HL-60 (cell line): ENCODE measurements at regions not wholly inside any gene's neighbourhood (a gene's known extent, or its start where the extent isn't known, plus 50 kb on each side); places are given as distances from the start of the nearest gene placed in this dataset.

Experiments used
- DNase-seq, 2 experiments: peaks; one replicate each; pipeline ENCODE4 v3.0.0-alpha.2; 2010 to 2020; ENCODE audit warnings: low read depth in 1 of 2, low spot score in 1 of 2
- H3K27ac ChIP-seq: fragments of 250-450 bp; sonication (Bioruptor Pico); replicated peaks from 2 replicates; pipeline ENCODE4 v1.5.1; 2020; ENCODE audit warnings: mild to moderate bottlenecking, moderate library complexity
- H3K27me3 ChIP-seq: fragments of 250-450 bp; sonication (Bioruptor Pico); 2 replicates; pipeline ENCODE4 v1.5.1; 2021; ENCODE audit warnings: mild to moderate bottlenecking, moderate library complexity; ENCODE audit not compliant: insufficient read depth, poor library complexity, severe bottlenecking
- H3K4me3 ChIP-seq: replicated peaks from 2 replicates; pipeline ENCODE4 v1.5.1; 2011; ENCODE audit warnings: mild to moderate bottlenecking, control low read depth, low read length; ENCODE audit not compliant: insufficient read depth
- GABPA ChIP-seq: IDR thresholded peaks from 2 replicates; pipeline ENCODE4 v1.6.1; 2012; ENCODE audit warnings: low read depth
- POLR2AphosphoS5 ChIP-seq: IDR thresholded peaks from 2 replicates; pipeline ENCODE4 v1.6.1; 2012; ENCODE audit warnings: low read depth
- SPI1 ChIP-seq: IDR thresholded peaks from 2 replicates; pipeline ENCODE4 v1.6.1; 2012; ENCODE audit warnings: low read depth, mild to moderate bottlenecking, borderline replicate concordance
- TF ChIP-seq, protein P1 (sequence below): IDR thresholded peaks from one replicate; pipeline ENCODE4 v1.5.1; 2011; ENCODE audit warnings: low read length, control low read depth, inconsistent platforms; ENCODE audit not compliant: insufficient read depth
- TF ChIP-seq, protein P2 (sequence below): IDR thresholded peaks from 2 replicates; pipeline ENCODE4 v1.6.1; 2012; ENCODE audit warnings: low read depth; ENCODE audit not compliant: insufficient replicate concordance

DNA sequence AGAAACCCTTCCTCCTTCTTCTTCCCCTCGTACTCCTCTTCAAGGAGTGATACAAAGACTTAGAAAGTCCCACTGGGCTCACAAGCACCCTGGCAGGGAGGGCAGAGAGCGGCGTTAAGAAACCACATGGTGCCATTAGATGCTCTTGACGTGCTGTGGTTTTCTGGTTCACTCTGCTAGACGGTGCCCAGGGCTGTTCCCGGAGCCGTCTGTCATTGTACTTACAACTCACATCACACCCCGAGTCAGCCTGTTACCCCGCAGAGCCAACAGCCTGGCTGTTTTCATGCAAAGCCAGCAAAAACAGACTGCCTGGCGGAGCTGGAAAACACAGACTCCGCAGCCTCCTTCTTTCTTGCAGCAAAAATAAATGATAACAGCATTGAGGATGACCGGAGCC lies 232.6 kb upstream of the TBX3 start:
- DNase-seq, result no peak
- Histone ChIP-seq H3K4me3 (no peak overlapping the region), H3K27me3 (peaks cover 3% of the 10 kb centered on the region), H3K27ac (no peak overlapping the region)
- TF ChIP-seq, protein P1, sequence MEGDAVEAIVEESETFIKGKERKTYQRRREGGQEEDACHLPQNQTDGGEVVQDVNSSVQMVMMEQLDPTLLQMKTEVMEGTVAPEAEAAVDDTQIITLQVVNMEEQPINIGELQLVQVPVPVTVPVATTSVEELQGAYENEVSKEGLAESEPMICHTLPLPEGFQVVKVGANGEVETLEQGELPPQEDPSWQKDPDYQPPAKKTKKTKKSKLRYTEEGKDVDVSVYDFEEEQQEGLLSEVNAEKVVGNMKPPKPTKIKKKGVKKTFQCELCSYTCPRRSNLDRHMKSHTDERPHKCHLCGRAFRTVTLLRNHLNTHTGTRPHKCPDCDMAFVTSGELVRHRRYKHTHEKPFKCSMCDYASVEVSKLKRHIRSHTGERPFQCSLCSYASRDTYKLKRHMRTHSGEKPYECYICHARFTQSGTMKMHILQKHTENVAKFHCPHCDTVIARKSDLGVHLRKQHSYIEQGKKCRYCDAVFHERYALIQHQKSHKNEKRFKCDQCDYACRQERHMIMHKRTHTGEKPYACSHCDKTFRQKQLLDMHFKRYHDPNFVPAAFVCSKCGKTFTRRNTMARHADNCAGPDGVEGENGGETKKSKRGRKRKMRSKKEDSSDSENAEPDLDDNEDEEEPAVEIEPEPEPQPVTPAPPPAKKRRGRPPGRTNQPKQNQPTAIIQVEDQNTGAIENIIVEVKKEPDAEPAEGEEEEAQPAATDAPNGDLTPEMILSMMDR, result no peak
- TF ChIP-seq, protein P2, sequence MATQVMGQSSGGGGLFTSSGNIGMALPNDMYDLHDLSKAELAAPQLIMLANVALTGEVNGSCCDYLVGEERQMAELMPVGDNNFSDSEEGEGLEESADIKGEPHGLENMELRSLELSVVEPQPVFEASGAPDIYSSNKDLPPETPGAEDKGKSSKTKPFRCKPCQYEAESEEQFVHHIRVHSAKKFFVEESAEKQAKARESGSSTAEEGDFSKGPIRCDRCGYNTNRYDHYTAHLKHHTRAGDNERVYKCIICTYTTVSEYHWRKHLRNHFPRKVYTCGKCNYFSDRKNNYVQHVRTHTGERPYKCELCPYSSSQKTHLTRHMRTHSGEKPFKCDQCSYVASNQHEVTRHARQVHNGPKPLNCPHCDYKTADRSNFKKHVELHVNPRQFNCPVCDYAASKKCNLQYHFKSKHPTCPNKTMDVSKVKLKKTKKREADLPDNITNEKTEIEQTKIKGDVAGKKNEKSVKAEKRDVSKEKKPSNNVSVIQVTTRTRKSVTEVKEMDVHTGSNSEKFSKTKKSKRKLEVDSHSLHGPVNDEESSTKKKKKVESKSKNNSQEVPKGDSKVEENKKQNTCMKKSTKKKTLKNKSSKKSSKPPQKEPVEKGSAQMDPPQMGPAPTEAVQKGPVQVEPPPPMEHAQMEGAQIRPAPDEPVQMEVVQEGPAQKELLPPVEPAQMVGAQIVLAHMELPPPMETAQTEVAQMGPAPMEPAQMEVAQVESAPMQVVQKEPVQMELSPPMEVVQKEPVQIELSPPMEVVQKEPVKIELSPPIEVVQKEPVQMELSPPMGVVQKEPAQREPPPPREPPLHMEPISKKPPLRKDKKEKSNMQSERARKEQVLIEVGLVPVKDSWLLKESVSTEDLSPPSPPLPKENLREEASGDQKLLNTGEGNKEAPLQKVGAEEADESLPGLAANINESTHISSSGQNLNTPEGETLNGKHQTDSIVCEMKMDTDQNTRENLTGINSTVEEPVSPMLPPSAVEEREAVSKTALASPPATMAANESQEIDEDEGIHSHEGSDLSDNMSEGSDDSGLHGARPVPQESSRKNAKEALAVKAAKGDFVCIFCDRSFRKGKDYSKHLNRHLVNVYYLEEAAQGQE, result no peak
- TF ChIP-seq SPI1 (no peak), POLR2AphosphoS5 (no peak), GABPA (no peak)

DNA sequence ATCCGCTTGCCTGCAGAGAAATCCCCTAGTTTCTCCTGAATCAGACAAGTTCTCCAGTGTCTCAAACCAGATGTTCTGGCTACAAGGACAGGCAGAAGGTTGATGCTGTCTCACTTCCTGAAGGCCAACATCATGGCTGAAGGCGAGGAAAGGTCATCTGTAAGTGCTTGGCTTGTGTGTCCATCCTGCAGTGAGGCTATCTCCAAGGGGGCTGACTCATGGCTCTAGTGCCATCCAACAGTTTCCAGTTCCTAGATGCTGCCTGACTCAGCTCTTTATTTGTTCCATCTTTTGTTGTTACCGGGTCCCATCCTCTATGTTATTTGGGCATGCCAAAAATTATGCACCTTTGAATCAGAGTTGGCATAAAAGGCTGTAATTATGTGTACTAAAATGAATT lies 232.1 kb upstream of the TBX3 start:
- H3K4me3 ChIP-seq, result no peak overlapping the region
- H3K27me3 ChIP-seq, result peaks cover 3% of the 10 kb centered on the region
- no peak overlapping the region for H3K27ac ChIP-seq
- TF ChIP-seq, protein P1, result no peak
- no peak for TF ChIP-seq GABPA
- no peak for TF ChIP-seq SPI1
- TF ChIP-seq, protein P2, result no peak
- no peak for TF ChIP-seq POLR2AphosphoS5
- DNase-seq, result no peak

DNA sequence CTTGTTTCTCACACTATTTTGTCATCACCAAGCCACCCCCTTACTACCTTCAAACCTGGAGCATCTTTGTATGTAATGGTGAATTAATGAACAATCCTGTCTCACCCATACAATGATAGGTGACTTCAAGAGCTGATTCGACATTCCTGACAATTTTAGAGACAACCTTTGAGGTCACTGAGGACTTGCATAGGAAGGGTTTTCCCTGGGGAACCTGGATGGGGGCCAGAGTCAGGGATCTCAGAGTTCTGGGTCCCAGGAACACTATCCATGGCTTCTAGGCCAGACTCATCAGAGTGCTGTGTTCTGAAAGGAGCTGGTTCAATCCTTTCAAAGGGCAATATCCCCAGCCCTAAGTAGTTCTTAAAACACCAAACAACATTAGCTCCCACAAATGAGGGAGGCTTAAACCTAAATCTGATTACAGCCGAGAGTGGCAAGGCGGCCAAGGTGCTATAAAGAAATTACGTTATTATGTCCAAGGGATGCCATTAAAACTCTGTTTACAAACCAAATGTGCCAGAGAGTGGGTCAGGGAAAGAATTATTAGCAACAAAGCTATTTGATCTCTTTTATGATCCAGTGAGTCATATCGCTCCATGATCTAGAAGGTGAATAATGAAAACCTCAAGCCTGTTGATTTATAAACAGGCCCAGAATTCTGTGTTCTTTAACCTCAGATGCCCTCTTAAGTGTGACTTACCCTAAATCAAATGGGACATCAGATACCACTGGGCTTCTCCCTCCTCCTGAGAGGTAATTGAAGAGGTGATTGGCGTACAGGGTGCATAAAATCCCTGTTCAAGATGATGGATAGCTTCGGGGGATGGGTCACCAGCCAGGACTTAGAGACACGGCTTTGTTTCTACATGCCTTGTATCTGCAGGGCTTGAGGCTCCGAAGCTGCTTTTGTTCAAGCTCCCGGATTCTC lies 230.2 kb upstream of the TBX3 start:
- Histone ChIP-seq H3K27me3 (peaks cover 3% of the 10 kb centered on the region), H3K4me3 (no peak overlapping the region), H3K27ac (no peak overlapping the region)
- TF ChIP-seq SPI1 (no peak), GABPA (no peak), POLR2AphosphoS5 (no peak)
- TF ChIP-seq, protein P1, result no peak
- TF ChIP-seq, protein P2, result no peak
- no peak for DNase-seq
